OCI-LY3 (cell line): ENCODE measurements at regions not wholly inside any gene's neighbourhood (a gene's known extent, or its start where the extent isn't known, plus 50 kb on each side); places are given as distances from the start of the nearest gene placed in this dataset.

ENCODE experiments used
- EZH2phosphoT487 ChIP-seq: fragments of 200-600 bp; shearing (Covaris generic); IDR thresholded peaks from 2 replicates; pipeline ENCODE4 v1.6.1; 2018; ENCODE audit warnings: antibody characterized with exemption, mixed run types, low read depth
- TF ChIP-seq, protein P1 (sequence below): fragments of 200-600, 300-600 bp; sonication (generic); IDR thresholded peaks from 2 replicates; pipeline ENCODE4 v1.5.1; 2014; ENCODE audit warnings: antibody characterized with exemption, low read length, low read depth

- TF ChIP-seq, protein P1, sequence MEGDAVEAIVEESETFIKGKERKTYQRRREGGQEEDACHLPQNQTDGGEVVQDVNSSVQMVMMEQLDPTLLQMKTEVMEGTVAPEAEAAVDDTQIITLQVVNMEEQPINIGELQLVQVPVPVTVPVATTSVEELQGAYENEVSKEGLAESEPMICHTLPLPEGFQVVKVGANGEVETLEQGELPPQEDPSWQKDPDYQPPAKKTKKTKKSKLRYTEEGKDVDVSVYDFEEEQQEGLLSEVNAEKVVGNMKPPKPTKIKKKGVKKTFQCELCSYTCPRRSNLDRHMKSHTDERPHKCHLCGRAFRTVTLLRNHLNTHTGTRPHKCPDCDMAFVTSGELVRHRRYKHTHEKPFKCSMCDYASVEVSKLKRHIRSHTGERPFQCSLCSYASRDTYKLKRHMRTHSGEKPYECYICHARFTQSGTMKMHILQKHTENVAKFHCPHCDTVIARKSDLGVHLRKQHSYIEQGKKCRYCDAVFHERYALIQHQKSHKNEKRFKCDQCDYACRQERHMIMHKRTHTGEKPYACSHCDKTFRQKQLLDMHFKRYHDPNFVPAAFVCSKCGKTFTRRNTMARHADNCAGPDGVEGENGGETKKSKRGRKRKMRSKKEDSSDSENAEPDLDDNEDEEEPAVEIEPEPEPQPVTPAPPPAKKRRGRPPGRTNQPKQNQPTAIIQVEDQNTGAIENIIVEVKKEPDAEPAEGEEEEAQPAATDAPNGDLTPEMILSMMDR, result no peak
- TF ChIP-seq EZH2phosphoT487, result no peak
Measured at GRCh38 chr3:157669416-157669815, 166.2 kb upstream of the VEPH1 start.
